Sigmoid colon (tissue), 6 donors: ENCODE measurements at regions not wholly inside any gene's neighbourhood (a gene's known extent, or its start where the extent isn't known, plus 50 kb on each side); places are given as distances from the start of the nearest gene placed in this dataset.

Source experiments
- DNase-seq: peaks from one replicate; pipeline ENCODE4 v3.0.0-alpha.2; 2019
- H3K27ac ChIP-seq, 4 donors: fragments of 200-600 bp; sonication (generic); one replicate each; pipeline ENCODE4 v1.5.1; 2016 to 2019; ENCODE audit warnings: mild to moderate bottlenecking in 1 of 4
- H3K27me3 ChIP-seq, 3 donors: fragments of 200-600 bp; sonication (generic); one replicate each; pipeline ENCODE4 v1.5.1; 2019; ENCODE audit warnings: mild to moderate bottlenecking in 1 of 3
- H3K36me3 ChIP-seq, 4 donors: fragments of 200-600 bp; sonication (generic); one replicate each; pipeline ENCODE4 v1.5.1; 2016 to 2019
- H3K4me1 ChIP-seq, 4 donors: fragments of 200-600 bp; sonication (generic); one replicate each; pipeline ENCODE4 v1.5.1; 2017 to 2019
- H3K4me3 ChIP-seq, 4 donors: fragments of 200-600 bp; sonication (generic); one replicate each; pipeline ENCODE4 v1.5.1; 2017 to 2019; ENCODE audit warnings: mild to moderate bottlenecking in 2 of 4, moderate library complexity in 1 of 4
- H3K9me3 ChIP-seq, 4 donors: fragments of 200-600 bp in 3 of 4; sonication (generic) in 3 of 4; one replicate each; pipeline versions ENCODE4 v1.5.1 to v1.6.1; 2013 to 2019
- EP300 ChIP-seq, 4 donors: sonication (generic); formaldehyde crosslinking; IDR thresholded peaks; one replicate each; pipeline ENCODE4 v1.6.1; 2017; ENCODE audit warnings: antibody characterized with exemption in 4 of 4
- POLR2A ChIP-seq, 2 donors: fragments of 450-650 bp; IDR thresholded peaks; one replicate each; pipeline ENCODE4 v1.6.1; 2016; ENCODE audit warnings: antibody characterized with exemption in 2 of 2, mild to moderate bottlenecking in 2 of 2, moderate library complexity in 2 of 2
- POLR2AphosphoS5 ChIP-seq, 4 donors: sonication (generic); formaldehyde crosslinking; IDR thresholded peaks; one replicate each; pipeline ENCODE4 v1.6.1; 2017; ENCODE audit warnings: antibody characterized with exemption in 4 of 4
- WGBS, 2 donors: extraction: QIAGEN DNeasy Blood & Tissue Kit; methylation state at CpG; one replicate each; pipeline ENCODE4 v1.1.7; 2013; 5-methylcytosine and 5-hydroxymethylcytosine counted together
- intact Hi-C: fragments of 100-400 bp; cut with DNase I; formaldehyde crosslinking; loops from one replicate; pipeline ENCODE4 v1.15.1; 2023
- TF ChIP-seq, protein P1 (sequence below), 4 experiments: fragments of 450-650 bp in 3 of 4; fragments of 200-600 bp in 1 of 4; IDR thresholded peaks; one replicate each; pipeline ENCODE4 v1.5.1; 2016 to 2019; ENCODE audit warnings: antibody characterized with exemption in 4 of 4, mild to moderate bottlenecking in 3 of 4, moderate library complexity in 2 of 4
- donor health status: healthy with polysubstance abuse.
- donor health status: healthy.

DNA sequence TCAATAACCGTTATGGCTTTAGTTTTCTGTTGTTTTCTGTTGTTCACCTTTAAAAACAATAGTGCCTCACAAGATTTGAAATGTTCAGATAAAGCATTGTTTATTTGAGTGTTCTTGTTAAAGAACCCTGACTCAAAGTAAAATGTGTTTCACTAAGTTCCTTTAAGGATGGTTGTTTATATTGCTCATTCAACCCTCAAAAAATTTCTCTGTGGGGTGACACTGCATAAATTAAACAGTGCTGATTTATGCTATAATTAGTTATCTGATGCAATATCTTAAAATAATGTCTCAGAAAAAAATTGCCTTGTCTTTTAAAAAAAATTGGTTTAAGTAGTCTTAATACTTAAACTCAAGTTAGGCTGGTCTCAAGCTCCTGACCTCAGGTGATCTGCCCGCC lies 775.1 kb downstream of the FLRT2 start:
- H3K27me3 ChIP-seq, result no peaks in the 10 kb centered on the region
- no peaks in the 10 kb centered on the region for H3K9me3 ChIP-seq
- intact Hi-C loops, result no loop called here
- 71 to 76% methylated on average over 2 of the region's 2 CpGs for WGBS, 2 donors
- DNase-seq, result no peak
- TF ChIP-seq POLR2A (IDR thresholded peaks at IDR 0.05) (no peak), POLR2AphosphoS5 (IDR thresholded peaks at IDR 0.05) (no peak), EP300 (IDR thresholded peaks at IDR 0.05) (no peak)
- TF ChIP-seq, protein P1, sequence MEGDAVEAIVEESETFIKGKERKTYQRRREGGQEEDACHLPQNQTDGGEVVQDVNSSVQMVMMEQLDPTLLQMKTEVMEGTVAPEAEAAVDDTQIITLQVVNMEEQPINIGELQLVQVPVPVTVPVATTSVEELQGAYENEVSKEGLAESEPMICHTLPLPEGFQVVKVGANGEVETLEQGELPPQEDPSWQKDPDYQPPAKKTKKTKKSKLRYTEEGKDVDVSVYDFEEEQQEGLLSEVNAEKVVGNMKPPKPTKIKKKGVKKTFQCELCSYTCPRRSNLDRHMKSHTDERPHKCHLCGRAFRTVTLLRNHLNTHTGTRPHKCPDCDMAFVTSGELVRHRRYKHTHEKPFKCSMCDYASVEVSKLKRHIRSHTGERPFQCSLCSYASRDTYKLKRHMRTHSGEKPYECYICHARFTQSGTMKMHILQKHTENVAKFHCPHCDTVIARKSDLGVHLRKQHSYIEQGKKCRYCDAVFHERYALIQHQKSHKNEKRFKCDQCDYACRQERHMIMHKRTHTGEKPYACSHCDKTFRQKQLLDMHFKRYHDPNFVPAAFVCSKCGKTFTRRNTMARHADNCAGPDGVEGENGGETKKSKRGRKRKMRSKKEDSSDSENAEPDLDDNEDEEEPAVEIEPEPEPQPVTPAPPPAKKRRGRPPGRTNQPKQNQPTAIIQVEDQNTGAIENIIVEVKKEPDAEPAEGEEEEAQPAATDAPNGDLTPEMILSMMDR (IDR thresholded peaks at IDR 0.05), result no peak
- H3K27ac ChIP-seq, result no peak overlapping the region
- H3K4me1 ChIP-seq, result no peaks in the 10 kb centered on the region
- no peaks in the 10 kb centered on the region for H3K36me3 ChIP-seq
- no peak overlapping the region for H3K4me3 ChIP-seq

GRCh38 chr14:86299994-86300393 lies 770.0 kb downstream of the FLRT2 start:
- Histone ChIP-seq H3K36me3 (no peaks in the 10 kb centered on the region), H3K4me1 (no peaks in the 10 kb centered on the region), H3K4me3 (no peak overlapping the region), H3K9me3 (no peaks in the 10 kb centered on the region), H3K27ac (no peak overlapping the region), H3K27me3 (no peaks in the 10 kb centered on the region)
- 56 to 81% methylated on average over 3 of the region's 3 CpGs for WGBS, 2 donors
- TF ChIP-seq POLR2AphosphoS5 (IDR thresholded peaks at IDR 0.05) (no peak), POLR2A (IDR thresholded peaks at IDR 0.05) (no peak), EP300 (IDR thresholded peaks at IDR 0.05) (no peak)
- TF ChIP-seq, protein P1 (IDR thresholded peaks at IDR 0.05), result no peak
- intact Hi-C loops, result no loop called here
- no peak for DNase-seq

DNA sequence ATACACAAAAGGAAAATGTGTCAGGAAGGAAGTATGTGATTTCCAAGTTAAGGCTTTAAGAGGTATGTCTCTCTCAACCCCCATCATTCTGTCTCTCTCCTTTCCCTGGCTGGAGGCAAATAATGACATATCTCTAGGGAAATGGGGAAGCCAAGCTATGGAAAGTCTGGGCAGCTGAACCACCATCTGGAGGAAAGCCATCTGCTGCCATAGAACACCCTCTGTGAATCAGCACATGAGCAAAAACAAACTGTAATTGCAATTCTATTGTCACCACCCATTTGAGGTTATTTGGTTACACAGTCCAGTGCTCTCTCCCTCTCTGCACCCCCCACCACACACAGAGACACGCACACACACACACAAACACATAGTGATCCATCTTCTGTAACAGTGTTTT lies 766.2 kb downstream of the FLRT2 start:
- 63 to 79% methylated on average over 1 of the region's 1 CpG for WGBS, 2 donors
- TF ChIP-seq POLR2AphosphoS5 (IDR thresholded peaks at IDR 0.05), result no peak
- TF ChIP-seq EP300 (IDR thresholded peaks at IDR 0.05), result no peak
- TF ChIP-seq, protein P1 (IDR thresholded peaks at IDR 0.05), result no peak
- no peak for TF ChIP-seq POLR2A (IDR thresholded peaks at IDR 0.05)
- H3K27me3 ChIP-seq, result no peaks in the 10 kb centered on the region
- H3K27ac ChIP-seq, result no peak overlapping the region
- DNase-seq, result no peak
- no peaks in the 10 kb centered on the region for H3K9me3 ChIP-seq
- no peak overlapping the region for H3K4me3 ChIP-seq
- no peaks in the 10 kb centered on the region for H3K36me3 ChIP-seq
- H3K4me1 ChIP-seq, result no peaks in the 10 kb centered on the region
- intact Hi-C loops, result no loop called here

DNA sequence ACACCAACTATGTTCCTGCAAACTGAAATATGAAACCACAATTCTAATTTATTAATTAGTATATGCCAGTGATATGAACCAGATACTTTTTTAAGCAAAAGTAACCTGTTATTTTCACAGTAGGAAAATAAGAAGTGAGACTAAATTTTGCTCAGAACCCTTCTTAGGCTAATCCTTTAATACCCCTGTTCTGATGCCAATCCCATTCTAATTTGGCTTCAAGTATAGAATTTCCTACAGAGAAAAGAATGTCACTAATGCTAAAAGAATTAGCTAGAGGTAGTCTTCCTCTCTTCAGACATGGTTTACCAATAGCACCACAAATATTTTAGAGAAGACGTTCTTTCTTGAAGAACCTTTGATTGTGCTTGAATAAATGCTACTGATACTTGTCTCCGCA lies 758.4 kb downstream of the FLRT2 start:
- Histone ChIP-seq H3K9me3 (no peaks in the 10 kb centered on the region), H3K4me1 (no peaks in the 10 kb centered on the region), H3K27me3 (no peaks in the 10 kb centered on the region), H3K36me3 (no peaks in the 10 kb centered on the region), H3K27ac (no peak overlapping the region), H3K4me3 (no peak overlapping the region)
- TF ChIP-seq POLR2AphosphoS5 (IDR thresholded peaks at IDR 0.05) (no peak), POLR2A (IDR thresholded peaks at IDR 0.05) (no peak), EP300 (IDR thresholded peaks at IDR 0.05) (no peak)
- TF ChIP-seq, protein P1 (IDR thresholded peaks at IDR 0.05), result no peak
- 93% methylated on average over 2 of the region's 2 CpGs for WGBS, 2 donors
- intact Hi-C loops, result no loop called here
- DNase-seq, result no peak

- TF ChIP-seq EP300 (IDR thresholded peaks at IDR 0.05) (no peak), POLR2AphosphoS5 (IDR thresholded peaks at IDR 0.05) (no peak), POLR2A (IDR thresholded peaks at IDR 0.05) (no peak)
- TF ChIP-seq, protein P1 (IDR thresholded peaks at IDR 0.05), result no peak
- intact Hi-C loops, result no loop called here
- no peak overlapping the region for H3K27ac ChIP-seq
These were observed 749.5 kb downstream of the FLRT2 start for GRCh38 chr14:86279405-86279804.

More at GRCh38 chr14:86279405-86279804, 749.5 kb downstream of the FLRT2 start:
- 57 to 77% methylated on average over 3 of the region's 3 CpGs for WGBS, 2 donors
- H3K4me1 ChIP-seq, result no peaks in the 10 kb centered on the region
- no peak overlapping the region for H3K4me3 ChIP-seq
- H3K27me3 ChIP-seq, result no peaks in the 10 kb centered on the region
- H3K36me3 ChIP-seq, result no peaks in the 10 kb centered on the region
- H3K9me3 ChIP-seq, result peaks cover 0 to 6% (median 0%) of the 10 kb centered on the region in 4 donors
- DNase-seq, result no peak
